ENCODE measurements at regions not wholly inside any gene's neighbourhood (a gene's known extent, or its start where the extent isn't known, plus 50 kb on each side); places are given as distances from the start of the nearest gene placed in this dataset.

GRCh38 chr15:53331328-53332190, 427.9 kb downstream of the WDR72 start:
- no peak for TF ChIP-seq CTCF (IDR thresholded peaks at IDR 0.05; ENCODE audit: low read depth, low read length)
- no peak overlapping the region for H3K4me3 ChIP-seq (ENCODE audit: low read depth, low read length)
- H3K27me3 ChIP-seq (ENCODE audit: insufficient read depth, low read depth, severe bottlenecking), result no peaks in the 10 kb centered on the region
- no peaks in the 10 kb centered on the region for H3K36me3 ChIP-seq
- H3K9me3 ChIP-seq (ENCODE audit: severe bottlenecking), result no peaks in the 10 kb centered on the region
- no peak overlapping the region for H3K27ac ChIP-seq
- no peak for DNase-seq

- no peak for DNase-seq
- H3K4me3 ChIP-seq (ENCODE audit: low read depth, low read length), result no peak overlapping the region
Measured at GRCh38 chr15:53328341-53328740, 431.1 kb downstream of the WDR72 start.

GRCh38 chr15:53324061-53324460, 435.4 kb downstream of the WDR72 start:
- H3K4me3 ChIP-seq (ENCODE audit: low read depth, low read length), result no peak overlapping the region
- H3K36me3 ChIP-seq, result no peaks in the 10 kb centered on the region
- no peaks in the 10 kb centered on the region for H3K27me3 ChIP-seq (ENCODE audit: insufficient read depth, low read depth, severe bottlenecking)
- DNase-seq, result no peak
- no peaks in the 10 kb centered on the region for H3K9me3 ChIP-seq (ENCODE audit: severe bottlenecking)
- no peak overlapping the region for H3K27ac ChIP-seq
- TF ChIP-seq CTCF (IDR thresholded peaks at IDR 0.05; ENCODE audit: low read depth, low read length), result no peak

More at GRCh38 chr15:53328341-53328740, 431.1 kb downstream of the WDR72 start:
- H3K9me3 ChIP-seq (ENCODE audit: severe bottlenecking), result no peaks in the 10 kb centered on the region
- H3K27me3 ChIP-seq (ENCODE audit: insufficient read depth, low read depth, severe bottlenecking), result no peaks in the 10 kb centered on the region
- H3K36me3 ChIP-seq, result no peaks in the 10 kb centered on the region
- no peak for TF ChIP-seq CTCF (IDR thresholded peaks at IDR 0.05; ENCODE audit: low read depth, low read length)
- H3K27ac ChIP-seq, result no peak overlapping the region

- DNase-seq, result no peak
- H3K36me3 ChIP-seq, result no peaks in the 10 kb centered on the region
- H3K4me3 ChIP-seq (ENCODE audit: low read depth, low read length), result no peak overlapping the region
- no peak for TF ChIP-seq CTCF (IDR thresholded peaks at IDR 0.05; ENCODE audit: low read depth, low read length)
- no peaks in the 10 kb centered on the region for H3K9me3 ChIP-seq (ENCODE audit: severe bottlenecking)
- H3K27ac ChIP-seq, result no peak overlapping the region
- no peaks in the 10 kb centered on the region for H3K27me3 ChIP-seq (ENCODE audit: insufficient read depth, low read depth, severe bottlenecking)
Measured at GRCh38 chr15:53323191-53323590, 436.3 kb downstream of the WDR72 start.

- Histone ChIP-seq H3K36me3 (no peaks in the 10 kb centered on the region), H3K9me3 (ENCODE audit: severe bottlenecking) (no peaks in the 10 kb centered on the region), H3K27ac (no peak overlapping the region), H3K4me3 (ENCODE audit: low read depth, low read length) (no peak overlapping the region), H3K27me3 (ENCODE audit: insufficient read depth, low read depth, severe bottlenecking) (no peaks in the 10 kb centered on the region)
- DNase-seq, result no peak
- TF ChIP-seq CTCF (IDR thresholded peaks at IDR 0.05; ENCODE audit: low read depth, low read length), result no peak
Measured at GRCh38 chr15:53320816-53321215, 438.6 kb downstream of the WDR72 start.

GRCh38 chr15:53312707-53313106, 446.8 kb downstream of the WDR72 start:
- Histone ChIP-seq H3K36me3 (no peaks in the 10 kb centered on the region), H3K4me3 (ENCODE audit: low read depth, low read length) (no peak overlapping the region), H3K9me3 (ENCODE audit: severe bottlenecking) (no peaks in the 10 kb centered on the region), H3K27me3 (ENCODE audit: insufficient read depth, low read depth, severe bottlenecking) (no peaks in the 10 kb centered on the region), H3K27ac (no peak overlapping the region)
- DNase-seq, result no peak
- TF ChIP-seq CTCF (IDR thresholded peaks at IDR 0.05; ENCODE audit: low read depth, low read length), result no peak

All from WERI-Rb-1 (cell line).